Left ventricle myocardium superior (tissue), 1 donor: ENCODE measurements at regions not wholly inside any gene's neighbourhood (a gene's known extent, or its start where the extent isn't known, plus 50 kb on each side); places are given as distances from the start of the nearest gene placed in this dataset.

ENCODE experiments used
- ATAC-seq: fragments of 200-7000 bp; cut with Tn5 transposase; one replicate; pipeline ENCODE4 v1.9.1; 2020; ENCODE audit warnings: mild to moderate bottlenecking, moderate library complexity
- DNase-seq: peaks from one replicate; pipeline ENCODE4 v3.0.0-alpha.2; 2020
- intact Hi-C: fragments of 100-400 bp; cut with micrococcal nuclease; formaldehyde crosslinking; loops from one replicate; pipeline ENCODE4 v1.11.0; 2022
- donor health status: DM: no; HTN: yes; CAD: no; lungs with severe emphysema.

DNA sequence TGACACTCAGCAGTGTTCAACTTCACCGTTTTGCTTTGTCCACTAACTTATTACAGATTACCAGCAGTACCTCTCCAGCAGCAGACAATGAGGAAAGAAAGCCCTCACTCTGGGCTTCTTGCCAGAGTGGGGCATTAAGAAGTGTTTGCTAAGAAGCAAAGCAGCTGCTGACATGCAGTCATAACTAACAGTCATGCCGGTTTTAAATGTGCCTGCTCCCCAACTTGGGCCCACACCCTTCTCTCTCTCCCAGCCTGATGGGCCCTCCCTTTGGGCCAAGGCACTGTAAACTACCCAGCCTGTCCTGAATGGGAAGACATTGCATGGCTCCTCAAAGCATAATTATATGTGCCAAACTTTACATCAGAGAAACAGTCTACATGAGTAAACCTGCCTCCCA lies 54.6 kb upstream of the HHIP start:
- ATAC-seq, result peak; percentile 54
- DNase-seq, result no peak
- intact Hi-C loops, result no loop called here

DNA sequence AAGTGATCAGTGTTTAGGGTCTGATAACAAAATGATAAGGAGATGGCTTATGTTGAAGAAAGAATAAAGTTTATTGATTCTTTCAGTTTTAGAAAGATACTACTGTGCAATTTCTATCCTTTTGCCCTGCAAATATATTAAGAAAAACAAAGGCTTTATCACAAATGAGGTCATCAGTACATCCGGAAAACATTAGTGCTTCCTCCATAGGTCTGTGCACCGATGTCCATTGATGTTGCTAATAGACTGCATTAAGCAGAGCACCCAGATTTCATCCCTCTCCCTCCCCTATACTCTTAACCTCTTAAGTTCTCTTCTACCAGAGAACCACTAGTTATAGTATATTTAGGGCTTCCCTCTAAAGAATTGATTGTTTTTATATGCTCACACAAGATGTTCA lies 53.7 kb upstream of the HHIP start:
- DNase-seq (no peak), ATAC-seq (no peak)
- intact Hi-C loops, result no loop called here

GRCh38 chr4:144594471-144594986 lies 51.4 kb upstream of the HHIP start:
- intact Hi-C loops, result no loop called here
- DNase-seq, result no peak
- no peak for ATAC-seq

- intact Hi-C loops, result no loop called here
- DNase-seq, result no peak
Measured at GRCh38 chr4:144595681-144596080, 50.3 kb upstream of the HHIP start.

More at GRCh38 chr4:144595681-144596080, 50.3 kb upstream of the HHIP start:
- ATAC-seq, result no peak
